HL-60/S4 treated with retinoic acid at 250 ng/mL for 4 days and 3 days (cell line): ENCODE measurements at regions not wholly inside any gene's neighbourhood (a gene's known extent, or its start where the extent isn't known, plus 50 kb on each side); places are given as distances from the start of the nearest gene placed in this dataset.

Experiments
- in situ Hi-C: fragments of 300-500 bp; cut with MboI; formaldehyde crosslinking; loops from 2 replicates; pipeline ENCODE4 v1.7.0; 2022; ENCODE audit warnings: low sequenced_read_pairs

DNA sequence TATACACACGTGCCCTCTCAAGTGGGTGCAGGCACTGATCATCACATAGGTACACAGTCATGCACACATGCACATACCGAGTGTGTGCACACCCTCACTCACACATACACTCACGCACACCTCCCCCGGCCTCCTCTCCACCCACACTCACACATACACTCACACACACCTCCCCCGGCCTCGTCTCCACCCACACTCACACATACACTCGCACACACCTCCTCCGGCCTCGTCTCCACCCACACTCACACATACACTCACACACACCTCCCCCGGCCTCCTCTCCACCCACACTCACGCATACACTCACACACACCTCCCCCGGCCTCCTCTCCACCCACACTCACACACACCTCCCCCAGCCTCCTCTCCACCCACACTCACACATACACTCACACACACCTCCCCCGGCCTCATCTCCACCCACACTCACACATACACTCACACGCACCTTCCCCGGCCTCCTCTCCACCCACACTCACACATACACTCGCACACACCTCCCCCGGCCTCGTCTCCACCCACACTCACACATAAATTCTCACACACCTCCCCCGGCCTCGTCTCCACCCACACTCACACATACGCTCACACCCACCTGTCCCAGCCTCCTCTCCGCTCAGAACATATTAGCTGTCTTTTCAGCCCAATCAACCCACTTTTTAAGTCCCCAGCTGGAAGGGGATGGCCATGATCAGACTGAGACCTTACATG, 105.2 kb upstream of the VSTM2B start:
- in situ Hi-C loops = no loop called here

DNA sequence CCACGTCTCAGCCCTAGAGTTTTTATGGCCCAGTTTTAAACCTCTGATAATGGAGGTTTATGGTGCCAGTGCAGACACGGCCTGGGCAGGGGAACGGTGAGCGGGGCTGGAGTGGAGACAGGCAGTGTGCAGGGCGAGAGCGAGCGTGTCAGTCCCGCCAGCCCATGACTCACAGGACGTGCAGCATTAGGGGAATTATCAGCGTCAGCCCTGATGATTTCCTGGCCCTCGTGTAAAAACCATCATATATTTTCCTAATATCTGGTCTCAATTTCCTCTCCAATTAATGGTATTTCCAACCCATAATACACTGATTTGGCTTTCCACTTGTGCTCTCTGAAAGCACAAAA, 104.6 kb upstream of the VSTM2B start:
- in situ Hi-C loops = no loop called here

DNA sequence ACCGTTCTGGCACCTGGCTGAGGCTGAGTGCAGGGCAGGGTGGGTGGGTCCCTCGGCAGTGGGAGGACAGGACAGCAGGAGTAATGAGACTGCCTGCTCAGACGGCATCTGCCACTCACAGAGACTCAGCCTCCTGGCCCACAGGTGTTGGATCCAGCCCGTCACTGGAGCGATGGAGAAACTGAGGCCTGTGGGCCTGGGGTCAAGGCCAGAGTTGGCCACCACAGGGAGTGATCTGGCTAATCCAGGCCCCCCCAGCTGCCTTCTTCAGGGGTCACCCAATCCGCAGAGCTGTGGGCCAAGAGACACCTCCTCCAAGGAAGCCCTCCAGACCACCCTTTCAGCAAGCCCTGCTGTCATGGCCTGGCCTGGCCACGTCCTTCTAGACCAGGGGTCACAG, 103.7 kb upstream of the VSTM2B start:
- in situ Hi-C loops = no loop called here

DNA sequence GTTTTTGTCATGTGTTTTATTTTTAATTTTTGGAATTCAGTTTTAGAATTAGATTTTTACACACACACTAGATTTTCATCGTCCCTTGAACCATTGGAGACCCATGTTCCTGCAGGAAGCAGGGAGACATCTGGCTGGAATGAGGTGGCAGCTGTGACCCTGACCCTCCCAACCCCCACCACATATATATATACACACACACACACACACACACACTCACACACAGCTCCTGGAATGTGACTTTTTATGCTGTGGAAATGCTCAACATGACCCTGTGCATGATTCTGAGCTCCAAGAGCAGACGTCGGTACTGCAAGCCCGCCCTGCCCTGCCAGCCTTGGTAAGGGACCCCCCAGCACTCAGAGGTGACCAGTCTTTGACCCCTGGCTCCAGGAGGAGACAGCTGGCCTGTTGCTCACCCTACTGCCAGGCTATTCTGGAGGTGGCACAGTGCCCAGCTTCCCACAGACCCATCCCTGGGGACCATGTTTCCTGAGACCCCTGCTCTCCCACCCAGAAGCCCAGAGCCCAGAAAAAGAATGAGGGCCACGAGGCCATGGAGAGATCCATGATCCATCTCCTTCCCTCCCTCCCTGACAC, 103.2 kb upstream of the VSTM2B start:
- in situ Hi-C loops = no loop called here

DNA sequence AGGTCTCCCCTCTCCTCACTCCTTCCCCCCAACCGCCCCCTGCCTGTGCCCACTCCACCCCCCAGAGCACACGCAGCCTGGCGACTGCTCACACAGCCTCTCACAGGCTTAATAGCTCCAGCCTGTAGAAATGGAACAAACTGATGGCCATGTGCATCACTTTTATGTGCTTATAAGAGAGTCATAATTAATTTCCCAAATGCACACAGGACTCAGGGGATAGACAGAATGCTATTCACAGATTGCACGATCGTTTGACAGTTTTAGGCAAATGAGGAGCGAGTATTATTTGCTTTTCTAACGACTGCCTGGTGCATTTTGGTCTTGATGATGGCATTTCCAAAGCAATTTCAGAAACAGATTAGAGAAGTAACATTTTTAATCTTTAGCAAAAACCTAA, 97.7 kb upstream of the VSTM2B start:
- in situ Hi-C loops = no loop called here

DNA sequence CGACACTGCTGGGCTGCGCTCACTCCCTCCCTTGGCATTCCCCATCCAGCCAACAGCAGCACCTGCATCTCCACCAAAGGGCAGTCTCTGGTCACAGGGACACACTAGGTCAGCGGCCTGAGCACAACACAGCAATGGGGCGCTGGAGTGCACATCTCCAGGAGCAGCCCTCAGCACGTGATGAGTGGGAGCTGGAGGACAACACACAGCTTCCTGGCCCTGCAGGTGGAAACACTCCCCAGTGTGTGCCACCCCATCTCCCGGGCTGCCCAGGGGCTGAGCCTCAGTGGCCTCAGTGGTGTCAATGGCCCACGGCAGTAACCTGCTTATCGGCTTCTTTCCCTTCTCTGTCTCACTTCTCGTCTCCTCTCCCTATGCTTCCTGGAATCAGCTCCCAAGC, 96.8 kb upstream of the VSTM2B start:
- in situ Hi-C loops = no loop called here

DNA sequence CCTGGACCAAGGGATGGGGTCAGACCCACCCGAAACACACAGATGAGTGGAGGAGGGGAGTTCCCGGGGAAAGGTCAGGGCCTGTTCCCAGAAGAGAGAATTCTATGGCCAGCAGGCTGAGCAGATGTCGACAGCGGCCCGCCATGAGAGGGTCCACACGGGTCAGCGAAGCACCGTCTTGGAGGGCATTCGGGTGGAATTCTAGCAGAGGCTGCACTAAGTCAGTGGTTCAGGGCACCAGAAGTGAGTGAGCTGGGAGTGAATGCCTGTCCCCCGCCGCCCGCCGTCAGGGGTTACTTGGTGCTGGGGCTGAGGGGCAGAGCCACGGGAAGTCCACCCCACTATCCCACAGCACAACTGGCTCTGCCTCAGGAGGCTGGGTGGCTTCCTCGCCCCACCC, 96.2 kb upstream of the VSTM2B start:
- in situ Hi-C loops = no loop called here

DNA sequence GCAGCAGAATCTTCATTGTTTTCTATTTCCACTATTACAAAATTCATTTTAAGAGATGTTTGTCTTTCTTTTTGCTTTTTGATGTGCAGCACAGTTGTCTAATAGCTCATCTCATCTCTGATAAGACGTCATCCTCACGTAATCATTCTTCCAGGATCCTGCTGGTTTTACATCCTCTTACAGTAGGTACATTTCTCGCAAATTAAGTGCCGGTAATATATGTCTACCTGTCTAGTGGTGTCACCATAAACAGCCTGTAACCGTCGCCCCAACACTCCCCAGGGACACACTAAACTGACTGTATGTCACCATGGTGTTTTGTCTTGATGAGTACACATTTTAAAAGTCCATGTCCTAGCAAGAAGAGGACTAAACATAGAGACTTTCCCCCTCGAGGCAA, 94.5 kb upstream of the VSTM2B start:
- in situ Hi-C loops = no loop called here

DNA sequence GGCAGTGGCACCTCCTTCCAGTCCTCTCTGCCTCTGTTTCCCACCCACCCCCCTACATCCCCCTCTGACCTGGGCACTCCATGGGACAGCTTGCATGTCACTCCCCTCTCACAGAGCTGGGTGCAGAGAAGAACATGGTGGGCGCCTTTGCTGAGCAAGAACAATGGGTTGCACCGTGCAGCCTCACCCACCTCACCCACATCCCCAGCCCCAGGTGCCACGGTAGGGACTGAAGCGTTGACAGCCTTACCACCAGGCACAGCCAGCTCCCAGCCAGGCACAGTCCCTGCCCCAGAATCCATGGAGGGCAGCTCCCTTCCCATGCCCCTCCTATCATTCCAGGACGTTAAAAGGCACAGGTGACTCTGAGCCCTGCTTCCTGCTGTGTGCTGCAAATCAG, 93.1 kb upstream of the VSTM2B start:
- in situ Hi-C loops = no loop called here

DNA sequence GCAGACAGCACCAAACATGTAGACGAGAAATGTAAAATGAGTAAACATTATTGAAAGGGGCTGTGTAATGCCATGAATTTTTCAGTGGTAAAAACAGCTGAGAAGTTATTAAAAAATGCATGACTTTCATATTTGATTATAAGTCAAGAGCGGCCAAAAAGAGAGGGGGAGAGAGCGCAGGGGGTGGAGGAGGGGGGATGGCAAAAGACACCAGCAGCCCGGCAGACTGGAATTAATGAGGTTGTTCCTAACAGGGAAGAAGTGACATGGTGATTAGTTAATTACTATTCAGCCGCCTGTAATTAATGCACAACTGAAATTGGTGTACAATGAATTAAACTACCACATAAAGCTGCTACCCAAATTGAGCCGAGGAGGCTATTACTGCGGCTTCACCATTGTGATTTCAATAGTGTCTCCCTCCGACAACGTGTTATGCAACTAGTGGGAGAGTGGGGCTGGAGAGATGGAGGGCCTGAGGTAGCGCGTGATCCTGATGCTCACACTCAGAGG, 89.1 kb upstream of the VSTM2B start:
- in situ Hi-C loops = no loop called here

DNA sequence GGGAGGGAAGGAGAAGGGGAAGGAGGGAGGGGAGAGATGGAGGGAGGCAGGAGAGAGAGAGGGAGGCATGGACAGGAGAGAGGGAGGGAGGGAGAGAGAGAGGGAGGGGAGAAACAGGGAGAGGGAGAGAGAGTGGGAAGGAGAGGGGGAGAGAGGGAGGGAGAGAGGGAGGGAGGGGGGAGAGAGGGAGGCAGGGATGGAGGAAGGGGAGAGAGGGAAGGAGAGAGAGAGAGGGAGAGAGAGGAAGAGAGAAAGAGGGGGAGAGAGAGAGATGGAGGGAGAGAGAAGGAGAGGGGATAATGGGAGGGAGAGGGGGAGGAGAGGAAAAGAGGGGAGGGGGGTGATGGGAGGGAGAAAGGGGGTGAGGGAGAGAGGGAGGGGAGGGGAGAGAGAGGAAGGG, 86.8 kb upstream of the VSTM2B start:
- in situ Hi-C loops = no loop called here

DNA sequence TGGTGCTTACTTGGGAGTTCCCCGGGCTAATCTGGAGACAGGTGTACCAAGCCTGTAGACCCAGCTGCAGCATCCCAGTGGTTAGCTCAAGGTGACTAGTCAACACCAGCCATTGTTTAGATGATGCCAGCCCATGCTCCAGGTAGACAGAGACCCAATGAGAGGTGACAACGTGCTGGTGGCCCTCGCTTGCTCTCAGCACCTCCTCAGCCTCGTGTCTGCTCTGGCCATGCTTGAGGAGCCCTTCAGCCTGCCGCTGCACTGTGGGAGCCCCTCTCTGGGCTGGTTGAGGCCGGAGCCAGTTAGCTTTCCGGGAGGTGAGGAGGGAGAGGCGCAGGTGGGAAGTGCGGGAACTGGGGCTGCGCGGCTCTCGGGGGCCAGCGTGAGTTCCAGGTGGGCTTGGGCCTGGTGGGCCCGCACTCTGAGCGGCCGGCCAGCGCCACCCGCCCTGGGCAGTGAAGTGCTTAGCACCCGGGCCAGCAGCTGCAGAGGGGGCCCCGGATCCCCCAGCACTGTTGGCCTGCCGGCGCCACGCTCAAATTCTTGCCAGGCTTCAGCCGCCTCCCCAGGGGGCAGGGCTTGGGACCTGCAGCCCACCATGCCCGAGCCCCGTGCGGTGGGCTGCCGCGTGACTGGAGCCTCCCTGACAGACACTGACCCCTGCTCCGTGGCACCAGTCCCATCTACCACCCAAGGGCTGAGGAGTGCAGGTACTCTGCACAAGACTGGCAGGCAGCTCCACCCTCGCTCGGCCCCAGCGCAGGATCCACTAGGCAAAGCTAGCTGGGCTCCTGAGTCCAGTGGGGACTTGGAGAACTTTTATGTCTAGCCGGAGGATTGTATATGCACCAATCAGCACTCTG, 85.9 kb upstream of the VSTM2B start:
- in situ Hi-C loops = no loop called here

DNA sequence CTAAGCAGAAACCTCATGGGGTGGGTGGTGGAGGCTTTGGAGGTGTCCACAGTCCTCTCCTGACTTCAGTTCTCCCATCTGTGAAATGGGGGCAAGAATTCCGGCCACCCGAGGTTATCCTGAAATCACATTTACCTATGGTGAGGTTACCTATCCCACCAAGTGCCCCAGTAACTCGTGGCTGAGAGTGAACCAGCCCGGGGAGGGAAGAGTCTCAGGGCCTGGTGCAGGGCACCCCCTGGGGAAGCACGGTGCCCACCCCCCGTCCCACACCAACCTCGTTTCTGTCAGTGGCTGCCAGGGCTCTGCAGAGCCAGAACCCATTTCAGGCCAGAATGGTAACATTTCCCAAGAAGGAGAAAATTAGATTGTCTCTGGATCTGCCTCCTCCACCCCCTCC, 83.7 kb upstream of the VSTM2B start:
- in situ Hi-C loops = no loop called here

DNA sequence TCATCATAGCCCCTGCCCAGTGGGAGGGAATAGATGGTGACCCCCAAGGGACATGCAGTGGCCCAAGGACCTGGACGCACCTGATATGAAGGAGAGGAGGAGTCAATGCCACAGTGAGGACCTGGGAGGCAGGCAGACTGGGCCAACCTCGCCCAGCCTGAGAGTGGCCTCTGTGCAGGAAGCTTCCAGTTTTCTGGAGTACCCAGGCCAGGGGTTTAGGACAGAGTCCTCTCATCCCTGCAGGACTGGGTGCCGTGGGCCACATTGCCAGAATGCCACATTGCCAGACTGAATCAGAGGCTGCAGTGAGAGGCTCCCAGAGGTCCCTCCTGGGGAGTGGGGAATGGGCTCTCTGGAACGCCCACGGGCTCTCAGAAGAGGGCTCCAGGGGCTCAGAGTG, 82.9 kb upstream of the VSTM2B start:
- in situ Hi-C loops = no loop called here

DNA sequence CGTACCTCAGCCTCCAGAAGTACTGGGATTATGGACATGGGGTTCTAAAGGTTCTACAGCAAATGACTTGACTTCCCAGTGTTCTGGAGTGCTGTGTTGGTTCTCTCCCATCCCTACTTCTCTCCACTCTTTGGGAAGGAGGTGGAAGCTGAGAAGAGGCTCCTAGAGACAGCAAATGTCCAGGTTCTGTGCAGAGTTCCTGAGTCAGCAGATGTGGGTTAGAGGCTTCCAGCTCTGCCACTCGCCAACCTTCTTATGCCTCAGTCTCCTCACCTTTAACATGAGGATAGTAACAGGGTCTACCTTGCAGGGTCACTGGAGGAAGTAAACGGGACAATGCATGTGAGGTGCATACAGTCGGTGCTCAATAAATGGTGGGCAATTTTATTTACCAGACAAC, 80.5 kb upstream of the VSTM2B start:
- in situ Hi-C loops = no loop called here

DNA sequence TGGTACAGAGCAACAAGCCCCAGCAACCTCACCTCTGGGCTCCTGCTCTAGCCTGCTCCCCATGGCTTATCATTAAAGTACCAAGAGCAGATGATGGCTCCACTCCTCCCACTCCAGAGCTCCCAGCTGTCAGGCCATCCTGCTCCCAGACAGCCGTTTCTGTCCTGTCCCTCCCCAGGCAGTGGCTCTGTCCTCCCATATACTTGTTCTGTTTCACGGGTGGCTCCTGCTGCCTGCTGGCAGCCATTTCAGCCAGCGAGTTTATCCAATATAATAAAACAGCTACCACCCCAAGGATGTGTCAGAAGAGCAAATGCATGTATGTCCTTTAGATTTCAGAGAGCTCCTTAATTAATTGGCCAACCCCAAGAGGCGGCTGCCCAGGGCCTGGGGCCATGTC, 79.4 kb upstream of the VSTM2B start:
- in situ Hi-C loops = no loop called here

DNA sequence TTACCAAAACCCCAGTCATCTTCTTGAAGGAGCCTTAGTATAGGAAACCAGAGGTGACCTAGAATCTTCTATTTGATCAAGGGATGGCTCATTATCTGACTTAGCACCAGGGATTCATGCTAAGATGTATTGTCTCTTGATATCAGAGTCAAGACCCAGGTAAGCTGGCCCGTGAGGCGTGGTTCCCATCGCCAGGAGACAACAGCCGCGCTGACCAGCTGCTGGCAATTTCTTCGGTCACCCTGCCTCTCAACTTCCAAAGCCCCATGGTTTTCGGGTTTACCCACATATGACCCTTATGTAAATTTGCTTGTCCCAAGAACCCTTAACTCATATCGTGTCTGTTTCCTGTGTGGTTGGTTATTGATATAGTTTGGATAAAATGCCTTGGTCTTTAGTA, 77.7 kb upstream of the VSTM2B start:
- in situ Hi-C loops = no loop called here

DNA sequence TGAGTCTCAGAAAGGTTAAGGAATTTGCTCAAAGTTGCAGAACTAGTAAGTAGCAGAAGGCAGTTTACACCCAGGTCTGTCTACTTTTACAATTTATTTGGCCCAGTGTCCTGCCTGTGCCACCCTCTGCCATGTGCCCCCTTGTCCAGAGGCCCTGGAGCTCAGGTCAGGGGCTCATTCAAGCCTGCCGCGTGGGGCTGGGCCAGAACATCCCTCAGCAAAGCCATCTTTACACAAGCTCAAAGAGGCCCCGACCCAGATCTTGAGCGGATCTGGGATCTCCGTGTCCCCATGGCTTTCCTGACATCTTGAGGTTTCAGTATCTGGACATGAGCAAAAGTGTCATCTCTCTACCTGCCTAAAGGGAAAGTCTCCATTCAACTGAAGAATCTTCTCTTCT, 76.4 kb upstream of the VSTM2B start:
- in situ Hi-C loops = no loop called here

DNA sequence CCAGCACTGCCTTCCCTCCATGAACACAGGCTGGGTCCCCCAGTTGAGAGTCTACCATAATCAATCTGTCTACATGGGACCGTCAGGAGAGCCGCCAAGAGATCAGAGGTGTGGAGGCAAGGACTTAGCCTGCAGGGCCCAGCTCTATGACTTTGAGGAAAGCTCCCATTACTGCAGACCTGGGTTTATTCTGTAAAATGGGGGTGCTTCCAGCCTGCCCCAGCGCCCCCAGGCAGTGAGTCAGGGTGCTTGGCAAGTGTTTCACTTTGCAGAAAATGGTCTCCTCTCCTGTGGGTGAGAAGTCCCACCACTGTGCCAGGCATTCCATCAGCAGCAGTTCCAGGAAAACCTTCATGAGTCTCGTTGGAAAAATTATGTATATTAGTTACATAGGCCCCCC, 75.5 kb upstream of the VSTM2B start:
- in situ Hi-C loops = no loop called here

DNA sequence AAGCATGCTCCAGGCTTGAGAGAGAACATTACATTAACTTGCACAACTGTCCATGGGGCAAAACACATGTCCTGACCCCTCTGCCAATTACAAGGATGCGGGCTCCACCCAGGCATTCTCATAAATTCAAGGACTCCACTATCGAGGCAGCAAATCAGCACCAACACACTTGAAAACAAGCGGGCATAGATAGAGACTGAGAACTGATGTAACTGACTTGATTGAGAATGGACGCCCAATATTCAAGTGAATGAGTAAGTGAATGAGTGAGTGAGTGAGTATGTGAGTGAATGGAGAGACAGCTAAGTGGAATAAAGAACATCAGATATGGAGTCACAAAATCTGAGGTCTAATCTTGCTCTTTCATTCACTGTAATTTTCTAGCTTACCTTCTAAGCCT, 75.0 kb upstream of the VSTM2B start:
- in situ Hi-C loops = no loop called here

DNA sequence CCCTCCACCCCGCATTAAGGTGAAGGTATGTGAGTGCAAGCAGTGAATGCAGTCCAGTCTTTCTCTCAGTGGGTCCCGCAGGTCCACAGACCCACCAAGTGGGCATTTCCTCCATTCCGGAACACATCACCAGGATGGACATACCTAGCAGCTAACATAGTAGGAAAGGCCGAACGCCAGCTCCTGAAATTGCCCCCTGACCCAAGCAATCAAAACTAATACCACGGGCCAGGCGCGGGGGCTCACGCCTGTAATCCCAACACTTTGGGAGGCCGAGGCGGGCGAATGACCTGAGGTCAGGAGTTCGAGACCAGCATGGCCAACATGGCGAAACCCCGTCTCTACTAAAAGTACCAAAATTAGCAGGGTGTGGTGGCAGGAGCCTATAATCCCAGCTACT, 71.7 kb upstream of the VSTM2B start:
- in situ Hi-C loops = no loop called here

DNA sequence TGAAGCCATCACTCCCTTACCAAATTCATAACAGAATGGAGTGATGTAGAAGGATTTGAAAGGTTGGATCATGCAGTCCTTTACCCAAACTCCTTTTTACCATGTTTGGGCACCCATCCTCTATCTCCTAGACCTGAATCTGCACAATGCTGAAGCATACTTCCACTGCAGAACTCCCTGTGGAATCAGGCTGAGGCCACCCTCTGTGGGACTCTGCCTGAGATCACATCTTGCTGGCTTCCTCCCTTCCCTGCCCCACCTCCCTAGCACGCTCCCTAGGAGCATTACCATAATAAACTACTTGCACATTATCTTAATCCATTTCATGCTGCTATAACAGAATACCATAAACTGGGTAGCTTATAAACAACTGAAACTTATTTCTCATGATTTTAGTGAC, 68.4 kb upstream of the VSTM2B start:
- in situ Hi-C loops = no loop called here
